ENCODE measurements at regions not wholly inside any gene's neighbourhood (a gene's known extent, or its start where the extent isn't known, plus 50 kb on each side); places are given as distances from the start of the nearest gene placed in this dataset.

GRCh38 chr1:232474826-232475225 lies 155.1 kb downstream of the SIPA1L2 start:
- DNase-seq = no peak

DNA sequence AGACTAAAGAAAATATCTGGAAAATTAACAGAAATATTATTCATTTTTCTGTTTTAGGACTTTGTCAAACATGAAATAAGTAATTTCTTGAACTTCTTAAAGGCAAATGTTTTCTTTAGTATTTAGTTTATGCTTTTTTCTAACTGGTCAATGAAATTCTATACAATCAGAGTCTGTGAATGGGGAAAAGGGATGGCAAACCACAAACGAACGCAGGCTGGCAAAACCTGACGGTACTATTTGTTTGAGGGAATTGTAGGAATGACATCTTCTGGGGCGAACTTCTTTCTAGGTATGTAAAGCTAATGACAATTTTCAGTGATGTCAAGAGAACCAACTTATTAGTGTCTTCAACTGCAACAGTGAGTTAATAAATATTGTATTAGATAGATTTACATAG lies 156.0 kb downstream of the SIPA1L2 start:
- no peak for DNase-seq

- no peak for DNase-seq
Observed at GRCh38 chr1:232473324-232473723, 156.6 kb downstream of the SIPA1L2 start.

DNA sequence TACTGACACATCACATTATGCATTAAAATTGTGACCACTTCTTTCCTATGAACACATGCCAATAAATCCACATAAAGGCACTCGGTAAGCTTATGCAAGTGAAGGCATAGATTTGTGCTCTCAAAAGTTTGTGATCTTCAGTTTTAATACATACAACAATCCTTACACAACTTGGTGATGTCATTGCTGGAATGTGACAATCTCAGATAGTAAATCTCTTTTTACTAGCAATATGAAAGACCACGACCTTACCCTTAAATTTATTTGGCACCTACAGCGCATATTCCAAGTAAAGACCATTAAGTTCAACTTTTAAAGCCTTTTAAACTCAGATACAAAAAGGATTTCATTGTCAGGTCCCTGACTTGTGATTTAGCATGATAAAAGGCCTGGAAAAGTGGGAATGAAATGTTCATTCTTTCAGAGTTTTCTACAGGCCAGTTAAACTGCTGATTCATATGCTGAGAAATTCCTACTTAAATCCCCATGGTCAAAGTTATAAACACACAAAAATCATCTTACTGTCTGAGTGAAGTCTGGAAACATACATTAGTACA lies 157.4 kb downstream of the SIPA1L2 start:
- DNase-seq = no peak

GRCh38 chr1:232471250-232471649 lies 158.7 kb downstream of the SIPA1L2 start:
- DNase-seq = no peak

GRCh38 chr1:232470711-232471110 lies 159.2 kb downstream of the SIPA1L2 start:
- no peak for DNase-seq

DNA sequence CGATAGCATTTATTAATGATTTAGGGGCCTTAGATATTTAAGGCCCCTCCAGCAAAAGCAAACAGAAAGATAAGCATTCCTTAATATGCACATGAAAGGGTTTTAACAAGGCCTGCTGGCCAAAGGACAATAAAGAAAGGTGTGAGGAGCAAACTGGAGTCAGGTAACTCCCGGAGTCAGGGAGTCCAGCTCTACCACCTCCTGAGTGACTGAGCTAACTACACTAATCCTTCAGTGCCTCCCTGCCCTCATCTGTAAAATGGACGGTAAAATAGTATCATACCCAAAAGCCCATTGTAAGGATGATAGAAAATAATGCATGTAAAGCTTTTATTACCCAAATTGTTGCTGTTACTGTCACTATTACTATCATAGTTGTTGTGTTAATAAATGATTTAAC lies 161.7 kb downstream of the SIPA1L2 start:
- DNase-seq = no peak

DNA sequence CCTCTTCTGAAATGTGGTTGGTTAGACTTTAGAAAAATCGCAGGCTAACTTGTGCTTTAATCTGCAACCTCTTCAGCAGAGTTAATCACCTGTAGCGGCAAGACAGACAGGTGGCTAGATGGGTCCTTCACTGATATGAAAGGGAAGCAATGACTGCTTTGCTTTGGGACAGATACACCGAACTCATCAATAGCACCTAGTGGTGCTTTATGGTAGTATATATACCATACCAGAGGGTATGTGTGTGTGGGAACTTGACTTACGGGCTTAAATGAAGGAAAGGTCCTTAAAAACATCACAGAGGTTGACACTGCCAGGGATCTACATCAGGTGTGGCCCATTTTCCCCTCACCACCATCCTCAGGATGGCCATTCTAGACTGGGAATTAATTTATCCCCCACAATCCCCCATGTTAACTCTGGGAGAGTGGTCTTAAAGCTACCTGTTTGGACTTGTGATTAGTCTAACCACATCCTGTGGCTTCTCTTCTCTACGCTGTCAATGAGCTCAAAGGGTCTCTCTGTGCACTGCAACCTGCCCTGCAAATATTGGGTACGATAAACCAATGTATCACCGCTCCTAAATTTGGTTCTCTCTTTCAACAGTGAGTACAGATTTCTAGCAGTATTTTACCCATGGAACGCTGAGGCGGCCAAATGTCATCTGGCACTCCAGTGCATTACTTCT lies 162.7 kb downstream of the SIPA1L2 start:
- DNase-seq = no peak

DNA sequence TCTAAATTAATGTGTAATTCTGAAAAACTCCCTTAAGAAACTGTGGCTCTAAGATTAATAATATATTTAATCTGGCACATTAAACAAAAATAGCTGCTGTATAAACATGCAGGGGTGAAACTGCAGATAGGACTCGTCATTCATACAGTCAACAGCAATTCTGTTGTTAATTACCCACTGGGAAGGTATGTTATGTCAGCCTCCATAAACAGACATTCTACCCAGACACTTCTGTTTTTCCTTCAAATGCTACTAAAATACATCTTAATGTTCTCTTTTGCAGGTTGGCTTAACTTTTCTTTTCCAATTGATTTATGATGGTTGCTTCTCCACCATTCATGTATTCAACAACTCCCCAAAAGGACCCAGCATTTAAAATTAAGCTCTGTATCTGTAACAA lies 165.6 kb downstream of the SIPA1L2 start:
- DNase-seq = no peak

DNA sequence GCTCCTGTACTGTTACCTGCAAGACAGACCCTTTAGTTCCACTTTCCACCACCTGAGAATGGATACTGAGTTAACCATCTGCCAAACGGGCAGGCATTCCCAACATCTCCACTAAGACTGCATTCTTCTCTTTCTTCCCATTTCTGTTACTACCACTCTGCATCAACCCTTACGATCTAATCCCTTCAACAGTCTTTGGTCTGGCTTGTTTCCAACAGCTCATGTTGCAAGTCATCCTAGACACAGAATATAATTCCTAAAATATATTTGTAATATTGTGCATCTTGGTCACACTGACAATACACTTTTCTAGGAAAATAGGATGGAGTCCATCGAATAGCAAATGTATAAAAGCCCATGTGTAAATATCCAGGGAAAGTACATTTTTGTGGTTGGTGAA lies 166.7 kb downstream of the SIPA1L2 start:
- DNase-seq = no peak

GRCh38 chr1:232462213-232462612 lies 167.7 kb downstream of the SIPA1L2 start:
- DNase-seq = no peak

DNA sequence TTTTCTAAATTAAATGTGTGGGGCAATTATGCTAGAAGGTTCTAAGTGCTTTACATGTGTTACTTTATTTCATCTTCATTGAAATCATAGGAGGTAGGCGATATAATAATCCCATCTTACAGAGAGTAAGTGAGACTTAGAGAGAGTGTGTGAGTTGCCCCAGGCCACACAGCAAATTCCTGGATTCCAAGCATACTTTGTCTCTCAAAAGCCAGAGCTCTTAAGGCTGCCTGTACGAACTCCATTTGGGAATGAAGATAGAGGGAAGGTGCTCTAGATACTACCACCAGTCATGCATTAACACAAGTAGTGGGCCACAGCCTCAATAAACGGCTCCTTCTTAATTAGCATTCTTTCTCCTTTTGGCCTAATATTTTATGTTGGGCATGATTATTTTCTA lies 170.1 kb downstream of the SIPA1L2 start:
- no peak for DNase-seq

DNA sequence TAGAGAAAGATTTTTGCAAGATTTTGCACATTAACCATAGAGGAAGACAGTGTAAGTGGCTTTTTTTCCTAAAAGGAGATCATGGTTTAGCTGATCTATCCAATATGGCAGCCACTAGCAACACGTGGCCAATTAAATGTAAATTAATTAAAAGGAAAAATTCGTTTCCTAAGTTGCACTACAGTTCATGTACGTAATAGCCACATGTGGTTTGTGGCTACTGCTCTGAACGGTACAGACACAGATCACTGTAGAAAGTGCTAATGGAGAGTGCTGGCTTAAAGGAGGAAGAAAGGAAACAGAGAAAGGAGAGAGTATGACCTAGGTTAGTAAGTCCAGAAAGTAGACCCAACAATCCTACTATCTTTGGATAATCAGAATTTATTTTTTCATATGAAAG lies 170.8 kb downstream of the SIPA1L2 start:
- no peak for DNase-seq

- DNase-seq = no peak
Observed at GRCh38 chr1:232457595-232457994, 172.3 kb downstream of the SIPA1L2 start.

GRCh38 chr1:232456714-232457113 lies 173.2 kb downstream of the SIPA1L2 start:
- no peak for DNase-seq

GRCh38 chr1:232454227-232454886 lies 175.6 kb downstream of the SIPA1L2 start:
- no peak for DNase-seq

DNA sequence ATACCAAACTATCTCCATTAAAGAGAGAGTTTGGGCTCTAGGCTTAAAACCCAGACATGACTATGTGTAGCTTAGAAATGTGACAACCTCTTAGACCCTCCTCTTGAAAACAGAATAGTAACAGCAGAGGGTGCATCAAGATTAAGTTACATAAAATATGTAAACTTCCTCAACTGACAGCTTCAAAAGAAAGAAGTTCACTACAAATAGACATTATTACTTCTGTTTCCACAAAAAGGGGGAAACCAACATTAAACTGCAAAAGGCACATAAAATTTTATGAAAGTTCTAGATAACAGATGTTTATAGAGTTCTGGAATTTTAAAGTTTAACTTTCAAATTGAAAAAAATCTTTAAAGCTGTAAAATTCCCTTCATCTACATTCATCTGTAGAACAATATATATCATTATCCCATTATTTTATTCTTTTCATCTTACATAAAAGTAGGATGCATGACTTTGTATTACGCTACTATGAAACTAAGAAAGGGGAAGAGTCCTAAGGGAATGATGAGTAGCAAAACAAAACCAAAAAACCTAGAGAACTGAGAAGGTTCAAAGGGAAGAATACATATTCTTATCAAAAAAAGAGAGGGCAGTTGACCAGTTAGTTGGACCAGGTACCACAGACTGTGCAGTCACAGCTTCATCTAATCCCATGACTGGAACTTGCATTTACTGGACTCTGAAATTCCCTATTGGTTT lies 177.0 kb downstream of the SIPA1L2 start:
- DNase-seq = no peak

DNA sequence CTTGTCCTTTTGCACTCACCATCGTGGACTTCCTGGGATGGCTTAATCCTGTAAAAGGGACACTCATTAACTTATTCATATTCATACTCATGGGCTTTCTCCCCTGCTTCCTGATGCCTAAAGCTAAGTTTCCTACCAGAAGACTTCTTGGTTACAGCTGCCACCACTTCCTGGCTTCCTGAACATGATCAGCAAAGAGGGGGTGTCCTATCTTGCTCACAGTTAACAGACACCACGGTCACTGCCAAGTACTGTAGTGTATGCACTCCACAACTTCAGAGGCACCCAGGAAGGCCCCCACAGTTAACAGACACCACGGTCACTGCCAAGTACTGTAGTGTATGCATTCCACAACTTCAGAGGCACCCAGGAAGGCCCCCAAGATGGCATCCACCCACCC lies 177.8 kb downstream of the SIPA1L2 start:
- no peak for DNase-seq

DNA sequence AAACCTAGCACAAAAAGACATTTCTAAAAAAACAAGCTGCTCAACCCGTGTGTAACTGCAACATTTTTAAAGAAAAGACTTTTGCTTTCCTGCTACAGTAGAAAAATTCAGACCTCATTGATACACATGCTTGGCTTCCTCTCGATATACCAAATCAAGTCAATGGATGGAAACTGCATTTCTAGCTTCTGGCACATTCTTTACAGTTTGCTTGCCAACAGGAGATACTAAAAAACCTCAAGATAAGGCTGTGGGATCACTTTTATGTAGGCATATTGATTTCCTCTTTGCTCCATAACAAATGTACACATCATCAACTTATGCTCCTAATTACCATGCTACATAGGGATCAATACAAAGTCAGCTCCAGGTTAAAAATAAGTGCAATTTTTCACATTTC lies 178.4 kb downstream of the SIPA1L2 start:
- DNase-seq = no peak

- no peak for DNase-seq
Observed at GRCh38 chr1:232450615-232451014, 179.3 kb downstream of the SIPA1L2 start.

DNA sequence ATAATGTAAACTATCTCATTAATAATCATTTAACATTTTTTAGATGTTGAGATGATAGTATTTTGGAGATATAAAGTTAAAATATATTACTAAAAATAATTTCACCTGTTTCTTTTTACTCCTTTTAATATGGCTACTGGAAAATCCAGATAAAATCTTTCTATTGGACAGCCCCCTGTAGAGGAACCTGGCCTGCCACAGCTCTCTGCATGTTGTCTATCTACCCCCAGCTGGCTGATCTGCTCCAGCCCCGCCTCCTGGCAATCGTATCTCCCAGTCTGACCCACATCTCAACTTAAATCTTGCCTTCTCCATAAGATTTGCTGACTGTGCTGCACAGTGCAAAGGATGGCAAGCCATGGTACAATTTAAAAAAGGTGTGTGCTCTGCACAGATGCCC lies 182.8 kb downstream of the SIPA1L2 start:
- DNase-seq = no peak

- DNase-seq = no peak
Observed at GRCh38 chr1:232445361-232446106, 184.4 kb downstream of the SIPA1L2 start.

DNA sequence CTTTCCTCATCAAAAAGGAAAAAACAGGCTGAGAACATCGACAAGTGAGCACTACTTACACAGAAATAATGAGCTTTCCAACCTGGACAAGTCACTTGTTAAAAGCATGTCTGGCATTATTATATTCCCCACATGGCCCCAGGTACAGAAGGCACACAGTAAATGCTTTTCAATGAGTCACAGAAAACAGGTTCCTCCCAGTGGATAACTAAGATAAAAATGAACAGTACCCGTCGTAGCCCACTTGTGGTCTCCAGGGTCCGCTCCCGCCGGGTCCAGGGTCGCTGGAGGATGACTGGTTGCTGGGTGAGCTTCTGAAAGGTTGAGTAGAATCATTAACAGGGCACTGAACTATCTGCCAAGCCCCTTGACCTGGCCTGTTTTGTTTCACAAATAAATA lies 186.6 kb downstream of the SIPA1L2 start:
- DNase-seq = no peak

Data from T-helper 9 cell (primary cell).